ENCODE measurements at regions not wholly inside any gene's neighbourhood (a gene's known extent, or its start where the extent isn't known, plus 50 kb on each side); places are given as distances from the start of the nearest gene placed in this dataset.

- TF ChIP-seq EZH2 (IDR thresholded peaks at IDR 0.05; ENCODE audit: borderline replicate concordance, insufficient read depth, low read depth, low read length, poor library complexity, severe bottlenecking) (no peak), CTCF (IDR thresholded peaks at IDR 0.05) (no peak)
Observed at GRCh38 chr16:88321635-88322499, 60.9 kb upstream of the ZNF469 start.
